ENCODE measurements at regions not wholly inside any gene's neighbourhood (a gene's known extent, or its start where the extent isn't known, plus 50 kb on each side); places are given as distances from the start of the nearest gene placed in this dataset.

DNA sequence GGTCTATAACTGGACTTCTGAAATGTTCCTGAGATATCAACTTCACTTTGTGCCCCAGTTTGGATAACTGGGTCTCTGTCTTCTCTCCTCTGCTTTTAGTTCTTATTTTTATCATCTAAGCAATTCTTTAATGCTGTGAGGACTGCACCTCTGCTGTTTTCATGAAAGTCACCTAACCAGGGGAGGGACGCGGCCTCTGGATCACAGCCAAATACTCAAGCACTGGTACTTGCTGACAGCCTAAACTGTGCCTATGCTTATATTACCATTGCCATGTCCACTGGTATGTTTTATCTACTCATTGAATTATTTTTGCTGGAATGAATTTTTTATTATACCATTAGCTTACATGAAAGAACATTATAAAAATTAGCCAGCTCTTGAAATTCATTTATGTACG, 674.0 kb downstream of the DMRTA1 start:
- TF ChIP-seq, protein P1, sequence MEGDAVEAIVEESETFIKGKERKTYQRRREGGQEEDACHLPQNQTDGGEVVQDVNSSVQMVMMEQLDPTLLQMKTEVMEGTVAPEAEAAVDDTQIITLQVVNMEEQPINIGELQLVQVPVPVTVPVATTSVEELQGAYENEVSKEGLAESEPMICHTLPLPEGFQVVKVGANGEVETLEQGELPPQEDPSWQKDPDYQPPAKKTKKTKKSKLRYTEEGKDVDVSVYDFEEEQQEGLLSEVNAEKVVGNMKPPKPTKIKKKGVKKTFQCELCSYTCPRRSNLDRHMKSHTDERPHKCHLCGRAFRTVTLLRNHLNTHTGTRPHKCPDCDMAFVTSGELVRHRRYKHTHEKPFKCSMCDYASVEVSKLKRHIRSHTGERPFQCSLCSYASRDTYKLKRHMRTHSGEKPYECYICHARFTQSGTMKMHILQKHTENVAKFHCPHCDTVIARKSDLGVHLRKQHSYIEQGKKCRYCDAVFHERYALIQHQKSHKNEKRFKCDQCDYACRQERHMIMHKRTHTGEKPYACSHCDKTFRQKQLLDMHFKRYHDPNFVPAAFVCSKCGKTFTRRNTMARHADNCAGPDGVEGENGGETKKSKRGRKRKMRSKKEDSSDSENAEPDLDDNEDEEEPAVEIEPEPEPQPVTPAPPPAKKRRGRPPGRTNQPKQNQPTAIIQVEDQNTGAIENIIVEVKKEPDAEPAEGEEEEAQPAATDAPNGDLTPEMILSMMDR (IDR thresholded peaks at IDR 0.05), result no peak
- no peak for TF ChIP-seq POLR2AphosphoS5 (IDR thresholded peaks at IDR 0.05; ENCODE audit: insufficient read depth in 1 of 2, low read depth in 1 of 2)

Measured in vagina (tissue), 2 donors.